ENCODE measurements at regions not wholly inside any gene's neighbourhood (a gene's known extent, or its start where the extent isn't known, plus 50 kb on each side); places are given as distances from the start of the nearest gene placed in this dataset.

DNA sequence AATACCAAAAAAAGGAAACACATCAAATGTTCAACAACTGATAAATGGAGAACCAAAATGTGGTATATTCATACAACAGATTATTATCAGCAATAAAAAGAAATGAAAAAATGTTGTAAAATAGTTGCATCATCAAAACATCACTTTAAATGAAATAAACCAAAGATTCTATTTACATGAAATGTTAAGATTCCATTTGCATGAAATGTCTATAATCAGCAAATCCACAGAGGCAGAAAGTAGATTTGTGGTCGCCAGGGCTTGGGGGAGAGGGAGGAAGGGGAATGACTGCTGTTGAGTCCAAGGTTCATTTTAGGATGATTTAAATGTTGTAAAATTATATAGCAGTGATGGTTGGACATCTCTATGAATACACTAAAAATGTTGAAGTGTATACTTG is 181.9 kb downstream of the RTP5 start:
- Mint-ChIP-seq H3K4me1 (ENCODE audit: low read depth, unreplicated experiment) (no peaks in the 10 kb centered on the region), H3K27ac (ENCODE audit: unreplicated experiment) (no peak overlapping the region), H3K36me3 (ENCODE audit: unreplicated experiment) (peaks cover 6% of the 10 kb centered on the region), H3K4me3 (ENCODE audit: unreplicated experiment) (no peak overlapping the region), H3K9me3 (ENCODE audit: unreplicated experiment) (peaks cover 2% of the 10 kb centered on the region), H3K27me3 (ENCODE audit: unreplicated experiment) (peaks cover 20% of the 10 kb centered on the region)
- no peak for DNase-seq
- no peak for TF ChIP-seq CTCF (IDR thresholded peaks at IDR 0.05; ENCODE audit: partially characterized antibody, unreplicated experiment)

GRCh38 chr2:242052421-242052820 is 182.9 kb downstream of the RTP5 start:
- no peak overlapping the region for H3K27ac Mint-ChIP-seq (ENCODE audit: unreplicated experiment)
- peaks cover 5% of the 10 kb centered on the region for H3K36me3 Mint-ChIP-seq (ENCODE audit: unreplicated experiment)
- no peaks in the 10 kb centered on the region for H3K4me1 Mint-ChIP-seq (ENCODE audit: low read depth, unreplicated experiment)
- H3K27me3 Mint-ChIP-seq (ENCODE audit: unreplicated experiment) = peaks cover 20% of the 10 kb centered on the region
- no peak overlapping the region for H3K4me3 Mint-ChIP-seq (ENCODE audit: unreplicated experiment)
- peaks cover 2% of the 10 kb centered on the region for H3K9me3 Mint-ChIP-seq (ENCODE audit: unreplicated experiment)
- TF ChIP-seq CTCF (IDR thresholded peaks at IDR 0.05; ENCODE audit: partially characterized antibody, unreplicated experiment) = no peak
- DNase-seq = no peak

GRCh38 chr2:242053921-242054320 is 184.4 kb downstream of the RTP5 start:
- no peak overlapping the region for H3K27ac Mint-ChIP-seq (ENCODE audit: unreplicated experiment)
- DNase-seq = no peak
- TF ChIP-seq CTCF (IDR thresholded peaks at IDR 0.05; ENCODE audit: partially characterized antibody, unreplicated experiment) = no peak
- H3K4me3 Mint-ChIP-seq (ENCODE audit: unreplicated experiment) = no peak overlapping the region
- no peaks in the 10 kb centered on the region for H3K4me1 Mint-ChIP-seq (ENCODE audit: low read depth, unreplicated experiment)
- H3K36me3 Mint-ChIP-seq (ENCODE audit: unreplicated experiment) = peaks cover 5% of the 10 kb centered on the region
- peaks cover 15% of the 10 kb centered on the region for H3K27me3 Mint-ChIP-seq (ENCODE audit: unreplicated experiment)
- H3K9me3 Mint-ChIP-seq (ENCODE audit: unreplicated experiment) = peaks cover 2% of the 10 kb centered on the region

DNA sequence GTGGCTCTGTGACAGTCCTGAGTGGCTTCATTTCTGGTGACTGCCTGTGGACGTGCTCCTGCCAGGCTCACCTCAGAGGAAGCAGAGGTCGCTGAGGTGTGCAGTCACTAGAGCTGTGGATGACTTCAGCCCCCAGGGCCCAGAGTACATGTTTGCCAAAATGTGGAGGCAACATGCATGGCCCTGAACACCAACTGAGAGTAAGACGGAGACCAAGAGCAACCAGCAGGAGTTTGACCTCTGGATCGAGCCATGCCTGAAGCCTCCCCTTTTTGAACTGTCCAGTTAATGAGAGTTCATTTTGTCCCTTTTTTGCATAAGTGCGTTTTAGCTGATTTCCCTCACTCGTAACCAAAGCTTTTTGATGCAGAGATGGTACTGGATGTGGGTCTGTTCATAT is 184.9 kb downstream of the RTP5 start:
- no peak for DNase-seq
- TF ChIP-seq CTCF (IDR thresholded peaks at IDR 0.05; ENCODE audit: partially characterized antibody, unreplicated experiment) = no peak
- Mint-ChIP-seq H3K27ac (ENCODE audit: unreplicated experiment) (no peak overlapping the region), H3K27me3 (ENCODE audit: unreplicated experiment) (peaks cover 15% of the 10 kb centered on the region), H3K36me3 (ENCODE audit: unreplicated experiment) (peaks cover 3% of the 10 kb centered on the region), H3K4me3 (ENCODE audit: unreplicated experiment) (no peak overlapping the region), H3K4me1 (ENCODE audit: low read depth, unreplicated experiment) (no peaks in the 10 kb centered on the region), H3K9me3 (ENCODE audit: unreplicated experiment) (peaks cover 2% of the 10 kb centered on the region)

- DNase-seq = no peak
- no peaks in the 10 kb centered on the region for H3K36me3 Mint-ChIP-seq (ENCODE audit: unreplicated experiment)
- TF ChIP-seq CTCF (IDR thresholded peaks at IDR 0.05; ENCODE audit: partially characterized antibody, unreplicated experiment) = no peak
- H3K9me3 Mint-ChIP-seq (ENCODE audit: unreplicated experiment) = peaks cover 2% of the 10 kb centered on the region
- H3K4me3 Mint-ChIP-seq (ENCODE audit: unreplicated experiment) = no peak overlapping the region
- no peak overlapping the region for H3K27ac Mint-ChIP-seq (ENCODE audit: unreplicated experiment)
- peaks cover 15% of the 10 kb centered on the region for H3K27me3 Mint-ChIP-seq (ENCODE audit: unreplicated experiment)
- no peaks in the 10 kb centered on the region for H3K4me1 Mint-ChIP-seq (ENCODE audit: low read depth, unreplicated experiment)
These were observed 185.6 kb downstream of the RTP5 start for GRCh38 chr2:242054881-242055801.
